Central memory CD8-positive, alpha-beta T cell (primary cell): ENCODE measurements at regions not wholly inside any gene's neighbourhood (a gene's known extent, or its start where the extent isn't known, plus 50 kb on each side); places are given as distances from the start of the nearest gene placed in this dataset.

Experiments
- ATAC-seq: fragments of 150-1000 bp; cut with Tn5 transposase; replicated peaks from 2 replicates; pipeline ENCODE4 v1.10.0; 2022; ENCODE audit warnings: mild to moderate bottlenecking, moderate FRiP score, moderate number of reproducible peaks; ENCODE audit not compliant: poor library complexity, severe bottlenecking; ENCODE audit errors: extremely low read depth
- DNase-seq, 2 donors: peaks; one replicate each; pipeline ENCODE4 v3.0.0; 2021; ENCODE audit warnings: low spot score in 2 of 2
- H3K27ac Mint-ChIP-seq: one replicate; pipeline ENCODE4 v1.8.0; 2022; ENCODE audit warnings: low read depth, mild to moderate bottlenecking, moderate library complexity, mixed read lengths
- H3K27me3 Mint-ChIP-seq: one replicate; pipeline ENCODE4 v1.8.0; 2022; ENCODE audit warnings: mixed read lengths
- H3K36me3 Mint-ChIP-seq: one replicate; pipeline ENCODE4 v1.8.0; 2022; ENCODE audit warnings: mild to moderate bottlenecking, moderate library complexity, mixed read lengths; ENCODE audit not compliant: insufficient read depth
- H3K4me1 Mint-ChIP-seq: one replicate; pipeline ENCODE4 v1.8.0; 2022; ENCODE audit warnings: mixed read lengths
- H3K4me3 Mint-ChIP-seq: one replicate; pipeline ENCODE4 v1.8.0; 2022; ENCODE audit warnings: mild to moderate bottlenecking, moderate library complexity, mixed read lengths
- H3K9me3 Mint-ChIP-seq: one replicate; pipeline ENCODE4 v1.8.0; 2022; ENCODE audit warnings: mixed read lengths

GRCh38 chr2:146624430-146625160 is 1220.2 kb upstream of the ACVR2A start:
- Mint-ChIP-seq H3K27me3 (no peaks in the 10 kb centered on the region), H3K4me3 (no peak overlapping the region), H3K27ac (no peak overlapping the region), H3K36me3 (no peaks in the 10 kb centered on the region), H3K9me3 (peaks cover 6% of the 10 kb centered on the region), H3K4me1 (no peaks in the 10 kb centered on the region)
- ATAC-seq (no peak), DNase-seq (no peak)

DNA sequence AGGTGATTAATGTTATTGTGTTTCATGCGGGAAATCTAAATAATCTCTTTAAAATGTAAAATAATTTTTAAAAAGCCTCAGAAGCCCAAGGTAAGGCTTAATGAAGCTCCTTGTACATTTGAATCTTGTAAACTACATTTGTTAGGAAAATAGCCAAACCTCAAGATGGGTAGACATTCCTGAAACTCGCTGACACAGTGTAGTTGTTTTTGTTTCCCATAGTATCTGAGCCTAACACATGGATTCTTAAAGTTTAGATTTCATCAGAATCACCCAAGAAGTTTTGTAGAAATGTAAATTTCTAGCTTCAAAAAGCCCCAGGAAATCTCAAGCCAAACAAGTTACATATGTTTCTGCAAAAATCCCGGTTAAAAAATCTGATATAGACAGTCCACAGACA is 1221.1 kb upstream of the ACVR2A start:
- no peak overlapping the region for H3K4me3 Mint-ChIP-seq
- ATAC-seq: no peak
- H3K9me3 Mint-ChIP-seq: peaks cover 6% of the 10 kb centered on the region
- H3K27me3 Mint-ChIP-seq: no peaks in the 10 kb centered on the region
- no peaks in the 10 kb centered on the region for H3K4me1 Mint-ChIP-seq
- no peak overlapping the region for H3K27ac Mint-ChIP-seq
- no peaks in the 10 kb centered on the region for H3K36me3 Mint-ChIP-seq
- DNase-seq: no peak

- no peak overlapping the region for H3K4me3 Mint-ChIP-seq
- H3K27me3 Mint-ChIP-seq: no peaks in the 10 kb centered on the region
- no peaks in the 10 kb centered on the region for H3K4me1 Mint-ChIP-seq
- no peak overlapping the region for H3K27ac Mint-ChIP-seq
- DNase-seq: no peak
- no peaks in the 10 kb centered on the region for H3K36me3 Mint-ChIP-seq
- no peak for ATAC-seq
- H3K9me3 Mint-ChIP-seq: peaks cover under 1% of the 10 kb centered on the region
Observed at GRCh38 chr2:146621656-146622055, 1223.2 kb upstream of the ACVR2A start.

DNA sequence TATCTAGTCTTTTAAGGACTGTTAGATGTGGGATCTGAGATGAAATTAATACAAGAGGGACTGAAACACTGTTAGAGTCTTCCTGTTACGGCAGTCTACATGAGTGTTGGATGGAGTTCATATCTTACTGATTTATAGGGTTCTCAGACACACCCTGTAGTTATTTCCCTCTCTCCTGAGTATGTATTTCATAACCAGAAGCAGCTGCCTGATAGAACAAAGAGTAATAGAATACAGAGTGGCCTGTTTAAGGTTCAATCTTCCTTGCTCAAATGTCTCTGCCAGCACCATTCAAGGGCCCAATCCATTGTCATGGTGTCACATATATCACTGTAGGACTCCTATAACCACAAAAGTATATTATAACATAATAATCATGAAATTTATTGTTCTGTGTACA is 1229.1 kb upstream of the ACVR2A start:
- Mint-ChIP-seq H3K27me3 (no peaks in the 10 kb centered on the region), H3K27ac (no peak overlapping the region), H3K4me1 (no peaks in the 10 kb centered on the region), H3K36me3 (no peaks in the 10 kb centered on the region), H3K9me3 (peaks cover 15% of the 10 kb centered on the region), H3K4me3 (no peak overlapping the region)
- ATAC-seq (no peak), DNase-seq (no peak)

DNA sequence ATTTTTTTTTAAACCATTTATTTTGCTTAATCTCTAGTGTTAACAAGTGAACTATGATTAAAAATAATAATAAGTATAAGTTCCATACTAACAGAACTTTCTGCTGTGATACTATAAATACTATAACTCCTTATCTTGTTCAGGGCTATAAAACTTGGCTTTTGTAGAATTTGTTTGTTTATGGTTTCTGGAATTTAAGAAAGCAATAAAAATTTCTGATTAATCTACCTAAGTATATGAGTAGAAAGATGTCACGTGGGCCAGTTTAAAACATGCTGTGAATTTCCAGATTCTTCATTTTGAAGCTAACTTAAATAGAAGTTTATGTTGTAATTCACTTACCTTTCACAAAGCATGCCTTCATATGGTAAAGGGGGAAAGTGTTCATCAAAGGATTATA is 1236.3 kb upstream of the ACVR2A start:
- Mint-ChIP-seq H3K36me3 (no peaks in the 10 kb centered on the region), H3K4me3 (no peak overlapping the region), H3K4me1 (no peaks in the 10 kb centered on the region), H3K27me3 (no peaks in the 10 kb centered on the region), H3K9me3 (no peaks in the 10 kb centered on the region), H3K27ac (no peak overlapping the region)
- ATAC-seq (no peak), DNase-seq (no peak)

GRCh38 chr2:146604521-146604920 is 1240.3 kb upstream of the ACVR2A start:
- H3K27ac Mint-ChIP-seq: no peak overlapping the region

GRCh38 chr2:146602856-146603255 is 1242.0 kb upstream of the ACVR2A start:
- Mint-ChIP-seq H3K36me3 (no peaks in the 10 kb centered on the region), H3K9me3 (peaks cover 5% of the 10 kb centered on the region), H3K27me3 (no peaks in the 10 kb centered on the region), H3K27ac (no peak overlapping the region), H3K4me1 (no peaks in the 10 kb centered on the region), H3K4me3 (no peak overlapping the region)
- ATAC-seq (no peak), DNase-seq (no peak)

More at GRCh38 chr2:146604521-146604920, 1240.3 kb upstream of the ACVR2A start:
- DNase-seq (no peak), ATAC-seq (no peak)
- H3K27me3 Mint-ChIP-seq: no peaks in the 10 kb centered on the region
- peaks cover 5% of the 10 kb centered on the region for H3K9me3 Mint-ChIP-seq
- no peak overlapping the region for H3K4me3 Mint-ChIP-seq
- no peaks in the 10 kb centered on the region for H3K4me1 Mint-ChIP-seq
- no peaks in the 10 kb centered on the region for H3K36me3 Mint-ChIP-seq

GRCh38 chr2:146602383-146602782 is 1242.4 kb upstream of the ACVR2A start:
- Mint-ChIP-seq H3K36me3 (no peaks in the 10 kb centered on the region), H3K27me3 (no peaks in the 10 kb centered on the region), H3K4me3 (no peak overlapping the region), H3K9me3 (peaks cover 5% of the 10 kb centered on the region), H3K27ac (no peak overlapping the region), H3K4me1 (no peaks in the 10 kb centered on the region)
- DNase-seq (no peak), ATAC-seq (no peak)

DNA sequence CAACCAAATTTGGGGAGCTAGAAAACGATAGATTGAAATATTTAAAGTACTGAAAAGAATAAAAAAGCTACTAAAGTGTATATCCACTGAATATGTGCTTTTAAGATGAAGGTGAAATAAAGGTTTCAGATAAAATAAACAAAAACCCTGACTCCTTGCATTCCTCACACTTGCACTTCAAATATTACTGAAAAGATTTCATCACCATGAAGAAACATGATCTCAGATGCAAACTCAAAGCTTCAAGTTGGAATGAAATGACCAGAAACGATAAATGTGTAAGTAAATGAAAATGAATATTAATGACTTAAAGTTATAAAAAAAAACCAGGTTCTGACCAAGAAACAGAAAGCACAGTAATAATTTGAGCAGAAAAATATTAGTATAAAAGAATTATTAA is 1246.0 kb upstream of the ACVR2A start:
- DNase-seq (no peak), ATAC-seq (no peak)
- H3K27ac Mint-ChIP-seq: no peak overlapping the region
- no peaks in the 10 kb centered on the region for H3K36me3 Mint-ChIP-seq
- H3K4me3 Mint-ChIP-seq: no peak overlapping the region
- no peaks in the 10 kb centered on the region for H3K27me3 Mint-ChIP-seq
- no peaks in the 10 kb centered on the region for H3K4me1 Mint-ChIP-seq
- peaks cover 9% of the 10 kb centered on the region for H3K9me3 Mint-ChIP-seq

DNA sequence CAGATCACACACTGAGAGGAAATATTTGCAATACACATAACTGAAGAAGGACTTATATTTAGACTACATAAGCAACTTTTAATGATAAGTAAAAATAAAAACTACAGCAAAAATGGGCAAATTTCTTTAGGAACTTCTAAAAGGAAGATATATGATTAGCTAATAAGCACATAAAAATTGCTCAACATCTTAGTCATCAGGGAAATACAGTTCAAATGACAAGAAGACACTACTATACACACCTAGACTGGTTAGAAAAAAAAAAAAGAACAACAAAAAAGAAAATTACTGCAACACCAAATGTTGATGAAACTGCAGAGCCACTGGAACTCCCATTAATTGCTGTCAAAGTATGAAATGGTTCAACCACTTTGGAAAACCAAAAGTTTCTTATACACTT is 1247.5 kb upstream of the ACVR2A start:
- Mint-ChIP-seq H3K36me3 (no peaks in the 10 kb centered on the region), H3K27me3 (no peaks in the 10 kb centered on the region), H3K4me1 (no peaks in the 10 kb centered on the region), H3K4me3 (no peak overlapping the region), H3K27ac (no peak overlapping the region), H3K9me3 (peaks cover 5% of the 10 kb centered on the region)
- no peak for DNase-seq
- no peak for ATAC-seq

DNA sequence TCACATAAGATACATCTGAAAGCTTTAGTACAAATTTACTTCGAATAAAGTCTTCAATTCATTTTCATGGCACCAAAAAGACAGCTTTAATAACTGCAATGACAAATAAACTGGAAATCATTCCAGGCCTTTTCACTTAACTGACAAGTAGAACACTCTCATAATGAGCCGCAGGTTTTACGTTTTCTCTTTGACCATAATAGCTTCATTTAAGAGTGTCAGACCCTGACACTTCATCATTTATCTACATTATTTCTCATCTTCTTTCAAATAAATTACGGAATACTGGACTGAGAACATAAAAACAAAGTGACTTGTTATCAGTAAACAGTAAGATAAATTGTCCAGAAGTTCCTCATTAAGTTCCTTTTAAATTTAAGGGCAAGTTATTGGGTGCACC is 1252.9 kb upstream of the ACVR2A start:
- ATAC-seq: no peak
- Mint-ChIP-seq H3K27ac (no peak overlapping the region), H3K4me3 (no peak overlapping the region), H3K9me3 (peaks cover 11% of the 10 kb centered on the region), H3K36me3 (no peaks in the 10 kb centered on the region), H3K27me3 (no peaks in the 10 kb centered on the region), H3K4me1 (no peaks in the 10 kb centered on the region)
- DNase-seq: no peak

- Mint-ChIP-seq H3K9me3 (peaks cover 6% of the 10 kb centered on the region), H3K4me1 (no peaks in the 10 kb centered on the region), H3K4me3 (no peak overlapping the region), H3K27ac (no peak overlapping the region), H3K27me3 (no peaks in the 10 kb centered on the region), H3K36me3 (no peaks in the 10 kb centered on the region)
- DNase-seq: no peak
- no peak for ATAC-seq
Observed at GRCh38 chr2:146587291-146587713, 1257.5 kb upstream of the ACVR2A start.

- Mint-ChIP-seq H3K36me3 (no peaks in the 10 kb centered on the region), H3K4me1 (no peaks in the 10 kb centered on the region), H3K4me3 (no peak overlapping the region), H3K27ac (no peak overlapping the region), H3K27me3 (no peaks in the 10 kb centered on the region), H3K9me3 (peaks cover 6% of the 10 kb centered on the region)
- ATAC-seq (no peak), DNase-seq (no peak)
Observed at GRCh38 chr2:146584316-146584715, 1260.5 kb upstream of the ACVR2A start.
